WTC11 (cell line): ENCODE measurements at regions not wholly inside any gene's neighbourhood (a gene's known extent, or its start where the extent isn't known, plus 50 kb on each side); places are given as distances from the start of the nearest gene placed in this dataset.

Source experiments
- CREB1 ChIP-seq: sonication (generic); formaldehyde crosslinking; IDR thresholded peaks from 2 replicates; pipeline ENCODE4 v1.8.0; 2023; ENCODE audit warnings: mild to moderate bottlenecking, missing genetic modification reagents
- ESRRA ChIP-seq: sonication (generic); formaldehyde crosslinking; IDR thresholded peaks from 2 replicates; pipeline ENCODE4 v1.8.1; 2022; ENCODE audit warnings: mild to moderate bottlenecking, missing genetic modification reagents, borderline replicate concordance
- ETV6 ChIP-seq: sonication (generic); formaldehyde crosslinking; IDR thresholded peaks from 2 replicates; pipeline ENCODE4 v1.8.1; 2022; ENCODE audit warnings: mild to moderate bottlenecking, missing genetic modification reagents
- JUN ChIP-seq: sonication (generic); formaldehyde crosslinking; IDR thresholded peaks from 2 replicates; pipeline ENCODE4 v1.8.0; 2023; ENCODE audit warnings: mild to moderate bottlenecking, missing genetic modification reagents
- MAX ChIP-seq: sonication (generic); formaldehyde crosslinking; IDR thresholded peaks from 2 replicates; pipeline ENCODE4 v1.8.0; 2022; ENCODE audit warnings: mild to moderate bottlenecking, missing genetic modification reagents
- NFE2L1 ChIP-seq: sonication (generic); formaldehyde crosslinking; IDR thresholded peaks from 2 replicates; pipeline ENCODE4 v1.8.1; 2023; ENCODE audit warnings: missing genetic modification reagents
- OVOL2 ChIP-seq: fragments of 250-450 bp; sonication (Bioruptor Pico); IDR thresholded peaks from 2 replicates; pipeline ENCODE4 v1.9.0; 2021; ENCODE audit warnings: mild to moderate bottlenecking, borderline replicate concordance
- PREB ChIP-seq: sonication (generic); formaldehyde crosslinking; IDR thresholded peaks from 2 replicates; pipeline ENCODE4 v1.8.1; 2022; ENCODE audit warnings: mild to moderate bottlenecking, missing genetic modification reagents, moderate library complexity, borderline replicate concordance
- PRRX2 ChIP-seq: fragments of 250-450 bp; sonication (Bioruptor Pico); IDR thresholded peaks from 2 replicates; pipeline ENCODE4 v1.8.0; 2021; ENCODE audit warnings: mild to moderate bottlenecking
- TEAD1 ChIP-seq: sonication (generic); formaldehyde crosslinking; IDR thresholded peaks from 2 replicates; pipeline ENCODE4 v1.8.0; 2022; ENCODE audit warnings: mild to moderate bottlenecking, missing genetic modification reagents
- TEAD4 ChIP-seq: sonication (generic); formaldehyde crosslinking; IDR thresholded peaks from 2 replicates; pipeline ENCODE4 v1.8.0; 2022; ENCODE audit warnings: mild to moderate bottlenecking, missing genetic modification reagents
- ZBTB43 ChIP-seq: sonication (generic); formaldehyde crosslinking; IDR thresholded peaks from 2 replicates; pipeline ENCODE4 v1.8.1; 2023; ENCODE audit warnings: mild to moderate bottlenecking, missing genetic modification reagents
- TF ChIP-seq, protein P1 (sequence below): fragments of 200-600 bp; IDR thresholded peaks from 2 replicates; pipeline ENCODE4 v1.8.0; 2022; ENCODE audit warnings: antibody characterized with exemption

DNA sequence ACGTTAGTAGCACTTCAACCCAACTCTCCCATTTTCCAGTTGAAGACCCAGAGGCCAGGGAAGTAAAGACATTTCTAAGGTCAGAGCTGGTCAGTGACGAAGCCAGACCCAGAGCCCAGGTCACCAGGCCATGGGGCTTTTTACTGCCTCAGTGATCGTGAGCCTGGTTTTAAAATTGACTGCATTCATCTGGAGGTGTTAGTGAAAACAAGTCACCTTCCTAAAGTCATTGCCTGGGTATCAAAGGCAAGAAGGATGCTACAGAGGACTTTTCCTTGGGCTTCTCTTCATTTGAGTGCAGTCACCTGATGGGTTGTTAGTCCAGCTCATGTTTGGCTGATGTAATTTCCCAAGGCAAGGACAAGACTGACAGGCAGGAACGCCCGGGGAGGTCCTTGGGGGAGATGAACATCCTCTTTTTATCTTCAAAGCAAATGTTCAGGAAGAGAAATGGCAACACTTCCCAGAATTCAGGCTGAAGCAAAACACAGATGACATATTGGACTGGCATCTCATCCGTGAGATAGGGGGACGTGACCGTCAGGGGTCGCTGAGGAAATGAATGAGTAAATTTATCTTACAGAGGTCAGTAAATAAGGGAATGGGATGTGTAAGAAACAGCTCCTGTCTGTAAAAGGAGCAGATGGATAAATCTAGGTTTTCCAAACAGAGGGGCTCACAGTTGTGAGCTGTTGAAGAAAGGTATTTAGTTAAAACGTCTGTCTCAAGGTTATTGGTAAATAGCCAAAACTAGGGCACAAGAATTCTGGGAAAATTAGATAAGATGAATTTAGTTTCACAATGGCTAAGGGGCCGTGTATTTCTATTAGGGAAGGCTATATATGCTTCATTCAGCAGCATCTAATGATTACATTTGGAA is 201.2 kb downstream of the OPA1 start:
- TF ChIP-seq ESRRA (CRISPR knock-in tag) (no peak), PRRX2 (CRISPR knock-in tag) (no peak), OVOL2 (CRISPR knock-in tag) (no peak), MAX (no peak), JUN (CRISPR knock-in tag) (no peak), ZBTB43 (CRISPR knock-in tag) (no peak), TEAD4 (CRISPR knock-in tag) (no peak), TEAD1 (no peak), ETV6 (CRISPR knock-in tag) (no peak), CREB1 (CRISPR knock-in tag) (no peak), NFE2L1 (no peak), PREB (CRISPR knock-in tag) (no peak)
- TF ChIP-seq, protein P1, sequence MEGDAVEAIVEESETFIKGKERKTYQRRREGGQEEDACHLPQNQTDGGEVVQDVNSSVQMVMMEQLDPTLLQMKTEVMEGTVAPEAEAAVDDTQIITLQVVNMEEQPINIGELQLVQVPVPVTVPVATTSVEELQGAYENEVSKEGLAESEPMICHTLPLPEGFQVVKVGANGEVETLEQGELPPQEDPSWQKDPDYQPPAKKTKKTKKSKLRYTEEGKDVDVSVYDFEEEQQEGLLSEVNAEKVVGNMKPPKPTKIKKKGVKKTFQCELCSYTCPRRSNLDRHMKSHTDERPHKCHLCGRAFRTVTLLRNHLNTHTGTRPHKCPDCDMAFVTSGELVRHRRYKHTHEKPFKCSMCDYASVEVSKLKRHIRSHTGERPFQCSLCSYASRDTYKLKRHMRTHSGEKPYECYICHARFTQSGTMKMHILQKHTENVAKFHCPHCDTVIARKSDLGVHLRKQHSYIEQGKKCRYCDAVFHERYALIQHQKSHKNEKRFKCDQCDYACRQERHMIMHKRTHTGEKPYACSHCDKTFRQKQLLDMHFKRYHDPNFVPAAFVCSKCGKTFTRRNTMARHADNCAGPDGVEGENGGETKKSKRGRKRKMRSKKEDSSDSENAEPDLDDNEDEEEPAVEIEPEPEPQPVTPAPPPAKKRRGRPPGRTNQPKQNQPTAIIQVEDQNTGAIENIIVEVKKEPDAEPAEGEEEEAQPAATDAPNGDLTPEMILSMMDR: no peak
